ENCODE measurements at regions not wholly inside any gene's neighbourhood (a gene's known extent, or its start where the extent isn't known, plus 50 kb on each side); places are given as distances from the start of the nearest gene placed in this dataset.

GRCh38 chr2:180307096-180307495 is 300.0 kb upstream of the CWC22 start:
- TF ChIP-seq CTCF (conservative IDR thresholded peaks at IDR 0.05) (no peak), ZFX (IDR thresholded peaks at IDR 0.05) (no peak)

All from C4-2B (cell line).